ENCODE measurements at regions not wholly inside any gene's neighbourhood (a gene's known extent, or its start where the extent isn't known, plus 50 kb on each side); places are given as distances from the start of the nearest gene placed in this dataset.

GRCh38 chr13:65103351-65103750 lies 2126.8 kb downstream of the PCDH9 start:
- no peak overlapping the region for H3K27ac Mint-ChIP-seq
- H3K9me3 Mint-ChIP-seq = peaks cover 39% of the 10 kb centered on the region
- no peak overlapping the region for H3K4me3 Mint-ChIP-seq
- TF ChIP-seq CTCF (IDR thresholded peaks at IDR 0.05) = no peak
- H3K27me3 Mint-ChIP-seq (ENCODE audit: insufficient read depth) = no peaks in the 10 kb centered on the region; the same call in 1 of the 2 replicates
- peaks cover 11% of the 10 kb centered on the region for H3K4me1 Mint-ChIP-seq (ENCODE audit: low read depth)
- H3K36me3 Mint-ChIP-seq (ENCODE audit: low read depth) = peaks cover 38% of the 10 kb centered on the region
- DNase-seq = no peak

- no peak overlapping the region for H3K4me3 Mint-ChIP-seq
- peaks cover 6% of the 10 kb centered on the region; the same call in 1 of the 2 replicates for H3K36me3 Mint-ChIP-seq (ENCODE audit: low read depth)
- H3K9me3 Mint-ChIP-seq = no peaks in the 10 kb centered on the region; the same call in 1 of the 2 replicates
- H3K27ac Mint-ChIP-seq = no peak overlapping the region
- H3K27me3 Mint-ChIP-seq (ENCODE audit: insufficient read depth) = no peaks in the 10 kb centered on the region
- no peak for TF ChIP-seq CTCF (IDR thresholded peaks at IDR 0.05)
- DNase-seq = no peak
- peaks cover 9% of the 10 kb centered on the region; the same call in 1 of the 2 replicates for H3K4me1 Mint-ChIP-seq (ENCODE audit: low read depth)
Measured at GRCh38 chr13:65095161-65096082, 2134.7 kb downstream of the PCDH9 start.

GRCh38 chr13:65093357-65093756 lies 2136.8 kb downstream of the PCDH9 start:
- H3K36me3 Mint-ChIP-seq (ENCODE audit: low read depth) = peaks cover 6% of the 10 kb centered on the region; the same call in 1 of the 2 replicates
- no peak for DNase-seq
- H3K27me3 Mint-ChIP-seq (ENCODE audit: insufficient read depth) = no peaks in the 10 kb centered on the region
- H3K4me1 Mint-ChIP-seq (ENCODE audit: low read depth) = 0 out of 2 replicates have a peak, but pooled peaks cover 9% of the 10 kb centered on the region
- TF ChIP-seq CTCF (IDR thresholded peaks at IDR 0.05) = no peak
- no peak overlapping the region for H3K4me3 Mint-ChIP-seq
- H3K27ac Mint-ChIP-seq = no peak overlapping the region
- H3K9me3 Mint-ChIP-seq = no peaks in the 10 kb centered on the region; the same call in 1 of the 2 replicates

- no peak for DNase-seq
- Mint-ChIP-seq H3K27me3 (ENCODE audit: insufficient read depth) (no peaks in the 10 kb centered on the region), H3K36me3 (ENCODE audit: low read depth) (peaks cover 6% of the 10 kb centered on the region; the same call in 1 of the 2 replicates), H3K4me1 (ENCODE audit: low read depth) (no peaks in the 10 kb centered on the region), H3K4me3 (no peak overlapping the region), H3K9me3 (no peaks in the 10 kb centered on the region; the same call in 1 of the 2 replicates), H3K27ac (no peak overlapping the region)
- no peak for TF ChIP-seq CTCF (IDR thresholded peaks at IDR 0.05)
Measured at GRCh38 chr13:65091031-65091430, 2139.1 kb downstream of the PCDH9 start.

GRCh38 chr13:65090186-65090585 lies 2139.9 kb downstream of the PCDH9 start:
- Mint-ChIP-seq H3K4me1 (ENCODE audit: low read depth) (no peaks in the 10 kb centered on the region), H3K27me3 (ENCODE audit: insufficient read depth) (no peaks in the 10 kb centered on the region), H3K9me3 (no peaks in the 10 kb centered on the region; the same call in 1 of the 2 replicates), H3K27ac (no peak overlapping the region), H3K4me3 (no peak overlapping the region), H3K36me3 (ENCODE audit: low read depth) (peaks cover 6% of the 10 kb centered on the region; the same call in 1 of the 2 replicates)
- TF ChIP-seq CTCF (IDR thresholded peaks at IDR 0.05) = no peak
- DNase-seq = no peak
